GM19467 (cell line): ENCODE measurements at regions not wholly inside any gene's neighbourhood (a gene's known extent, or its start where the extent isn't known, plus 50 kb on each side); places are given as distances from the start of the nearest gene placed in this dataset.
A peak's percentile ranks its signal among the peaks of the same experiment; 100 is the strongest.
"Not testable (repeated sequence)": the region's sequence is repeated elsewhere in the genome, so short reads cannot be mapped to it uniquely, and the experiment has no call there.

ENCODE experiments used
- ATAC-seq: cut with Tn5 transposase; IDR thresholded peaks from one replicate; pipeline ENCODE4 v1.9.1; 2021; ENCODE audit warnings: mild to moderate bottlenecking, moderate library complexity; ENCODE audit not compliant: unreplicated experiment

DNA sequence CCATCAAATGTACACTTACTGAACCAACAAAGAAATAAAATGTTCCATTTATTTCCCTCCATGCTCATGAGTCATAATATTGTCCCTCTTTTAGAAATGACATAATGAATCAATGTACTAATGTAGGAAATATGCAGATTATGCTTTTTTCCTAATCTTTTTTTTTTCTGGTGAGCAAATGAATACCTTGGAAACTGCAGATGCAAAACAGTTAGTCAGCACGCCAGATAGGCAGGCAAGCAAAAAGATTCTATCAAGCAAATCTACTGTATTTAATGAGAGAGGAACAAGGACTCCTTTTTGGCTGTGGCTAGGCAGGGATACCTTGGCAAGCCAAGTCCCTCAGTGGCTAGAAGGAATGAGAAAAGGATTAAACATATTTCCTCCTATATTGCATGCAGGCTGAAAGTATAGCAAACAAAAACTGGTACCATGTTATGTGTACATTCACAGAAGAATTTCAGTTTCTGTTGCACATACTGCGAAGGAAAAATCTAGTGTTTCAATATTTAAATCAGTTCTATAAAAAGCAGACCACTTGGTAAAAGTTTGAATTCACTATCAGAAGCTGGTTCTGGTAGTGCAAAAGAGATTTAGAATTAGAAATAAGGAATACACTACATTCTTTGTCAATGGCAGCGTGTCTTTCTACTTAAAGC is 605.4 kb downstream of the TLE1 start:
- no peak for ATAC-seq

DNA sequence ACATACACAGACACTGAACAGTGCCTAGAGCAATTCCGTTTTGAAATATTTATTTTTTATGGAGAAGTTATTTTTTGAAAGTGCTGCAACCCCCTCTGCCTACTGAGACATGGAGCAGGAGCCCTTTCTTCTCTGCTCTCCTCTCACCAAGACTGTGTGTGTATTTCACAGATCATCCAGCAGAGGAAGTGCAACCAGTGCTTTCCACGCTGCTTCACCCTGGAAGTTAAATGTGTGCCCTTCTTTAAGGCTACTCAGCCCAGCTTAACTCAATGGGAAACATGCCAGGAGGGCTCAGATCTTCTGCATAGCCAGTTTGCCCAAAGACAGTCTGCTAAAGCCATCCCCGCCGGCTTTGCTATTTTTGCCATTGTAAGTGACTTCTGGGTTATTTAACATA is 606.3 kb downstream of the TLE1 start:
- no peak for ATAC-seq

DNA sequence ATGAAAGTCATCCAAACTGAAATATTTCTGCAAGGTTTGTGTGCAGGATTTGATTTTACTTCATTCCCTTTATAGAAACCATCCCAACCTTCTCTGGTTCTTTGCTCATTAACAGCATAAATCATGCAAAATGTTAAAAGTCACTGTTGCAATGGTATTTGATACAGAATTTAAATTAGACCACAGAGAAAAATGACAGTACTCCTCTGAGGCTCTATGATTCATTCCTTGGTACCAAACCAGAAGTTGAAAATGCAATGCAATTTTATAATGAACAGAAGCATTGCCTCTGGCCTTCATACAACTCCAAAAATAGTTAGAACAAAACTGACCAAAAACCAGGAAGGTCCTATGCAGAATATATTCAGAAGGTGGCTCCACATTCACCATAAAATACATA is 607.1 kb downstream of the TLE1 start:
- ATAC-seq = no peak

DNA sequence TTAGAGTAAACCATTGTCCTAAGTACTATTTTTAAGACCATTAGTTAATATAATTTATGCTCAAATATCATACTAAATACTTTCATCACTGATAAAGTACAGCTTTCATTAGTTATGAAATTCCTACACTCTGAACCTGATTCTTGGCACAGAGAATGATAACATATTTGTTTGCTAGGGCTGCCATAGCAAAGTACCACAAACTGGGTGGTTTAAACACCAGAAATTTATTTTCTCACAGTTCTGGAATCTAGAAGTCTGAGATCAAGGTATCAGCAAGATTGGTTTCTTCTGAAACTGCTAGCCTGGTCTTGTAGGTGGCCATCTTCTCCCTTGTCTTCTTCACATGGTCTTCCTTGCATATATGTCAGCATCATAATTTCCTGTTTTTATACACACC is 608.4 kb downstream of the TLE1 start:
- no peak for ATAC-seq

DNA sequence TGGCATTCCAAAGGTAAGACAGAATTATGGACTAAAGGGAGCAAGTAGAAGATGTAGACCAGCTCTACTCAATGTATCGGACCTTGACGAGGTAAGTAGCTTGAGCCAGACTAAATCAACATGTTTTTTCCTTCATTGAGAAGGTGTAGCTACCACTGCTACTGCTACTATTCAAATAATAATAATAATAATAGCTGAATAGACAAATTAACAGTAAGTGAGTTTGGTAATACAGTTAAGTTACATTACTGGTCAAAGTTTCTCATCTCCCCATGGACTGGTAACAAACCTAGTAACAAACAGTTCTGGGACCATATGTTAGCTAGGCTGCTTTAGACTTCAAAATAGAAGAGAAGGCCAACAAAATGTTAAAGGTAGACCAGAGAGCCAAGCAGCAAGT is 609.2 kb downstream of the TLE1 start:
- no peak for ATAC-seq

DNA sequence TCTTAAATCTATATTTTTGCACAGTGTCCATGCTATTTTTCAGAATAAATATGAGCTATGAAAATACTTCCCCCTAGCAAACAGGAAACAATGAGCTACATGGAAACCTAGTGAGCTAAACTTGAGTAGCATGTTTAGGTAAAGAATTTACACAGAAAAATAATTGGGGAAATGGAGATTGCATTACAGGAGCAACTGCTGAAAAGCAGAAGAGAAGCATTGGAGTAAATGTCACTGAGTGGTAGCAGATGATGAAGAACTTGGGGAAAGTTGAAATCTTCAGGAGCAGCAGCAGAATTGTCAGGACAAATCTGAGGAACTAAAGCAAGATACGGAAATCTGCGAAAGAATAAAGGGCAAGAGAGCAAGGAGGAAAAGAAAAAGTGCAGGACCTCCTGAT is 610.3 kb downstream of the TLE1 start:
- ATAC-seq = no peak

DNA sequence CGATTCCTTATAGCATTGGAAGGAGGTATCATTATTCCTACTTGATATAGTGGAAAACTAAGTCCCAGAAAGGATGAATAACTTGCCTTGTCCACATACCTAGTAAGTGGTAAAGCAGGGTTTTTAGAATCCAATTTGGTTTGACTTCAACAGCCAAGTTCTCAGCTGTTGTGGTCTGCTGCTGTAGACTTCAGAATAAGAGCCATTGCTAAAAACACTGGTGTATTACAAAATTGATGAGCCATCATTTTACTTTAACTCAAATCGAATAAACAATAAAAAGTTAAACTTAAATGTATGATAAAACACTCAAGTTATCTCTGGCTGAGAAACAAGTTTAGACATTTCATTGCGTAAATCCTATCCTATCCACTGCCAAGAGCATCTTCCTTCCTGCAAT is 610.8 kb downstream of the TLE1 start:
- ATAC-seq = no peak

DNA sequence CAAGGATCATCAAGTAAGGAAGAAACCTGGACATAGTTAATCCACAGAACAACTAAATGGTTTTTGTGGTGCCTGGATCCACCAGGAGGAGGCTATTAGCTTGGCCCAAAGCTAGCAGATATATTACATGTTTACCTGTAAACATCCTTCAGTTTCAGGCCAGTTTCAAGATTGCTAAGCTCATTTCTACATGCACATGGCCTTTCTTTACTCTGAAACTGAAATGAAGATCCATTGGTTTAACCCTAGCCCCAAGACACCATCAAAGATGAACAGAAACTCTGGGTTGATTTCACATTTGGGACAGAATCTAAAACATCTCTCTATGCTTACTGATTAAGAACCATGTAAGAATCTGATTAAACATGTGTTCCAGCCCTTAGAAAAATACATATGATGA is 611.8 kb downstream of the TLE1 start:
- ATAC-seq = peak; percentile 65

DNA sequence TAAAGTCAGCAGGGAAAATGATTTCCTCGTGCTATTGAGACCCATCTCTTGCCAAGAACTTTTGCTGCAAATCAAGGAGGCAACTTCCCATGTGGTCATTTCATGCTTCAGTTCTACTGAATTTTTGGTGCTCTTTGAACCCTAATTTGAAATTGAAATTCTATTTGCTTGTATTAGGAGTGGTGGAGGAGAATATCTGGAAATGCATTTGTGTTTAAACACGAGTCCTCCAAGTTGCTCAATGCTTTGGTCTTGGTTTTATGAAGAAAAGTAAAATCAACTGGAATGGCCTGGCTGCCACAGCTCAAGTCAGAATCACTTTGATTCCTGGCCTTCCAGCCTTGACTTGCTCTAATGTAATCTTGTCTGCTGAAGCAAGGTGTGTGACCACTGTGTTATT is 613.2 kb downstream of the TLE1 start:
- ATAC-seq = no peak

DNA sequence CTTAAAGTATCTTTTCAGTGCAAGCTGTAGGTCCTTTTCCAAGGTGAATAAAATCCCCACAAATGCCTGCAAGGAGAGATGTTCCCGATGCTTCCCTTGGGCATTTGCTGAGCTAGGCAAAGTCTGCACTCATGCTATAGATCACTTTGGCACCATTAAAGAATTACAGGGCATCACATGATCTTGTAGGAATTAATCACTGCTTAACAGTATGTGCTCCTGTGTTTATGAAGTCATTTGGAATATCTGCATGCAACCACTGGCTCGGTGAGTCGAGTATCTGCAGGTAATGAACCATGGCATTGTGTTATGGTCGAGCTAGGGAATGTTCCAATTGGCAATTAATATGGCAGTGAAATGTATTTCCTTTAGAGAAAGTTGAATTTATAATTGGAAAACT is 615.1 kb downstream of the TLE1 start:
- ATAC-seq = no peak

DNA sequence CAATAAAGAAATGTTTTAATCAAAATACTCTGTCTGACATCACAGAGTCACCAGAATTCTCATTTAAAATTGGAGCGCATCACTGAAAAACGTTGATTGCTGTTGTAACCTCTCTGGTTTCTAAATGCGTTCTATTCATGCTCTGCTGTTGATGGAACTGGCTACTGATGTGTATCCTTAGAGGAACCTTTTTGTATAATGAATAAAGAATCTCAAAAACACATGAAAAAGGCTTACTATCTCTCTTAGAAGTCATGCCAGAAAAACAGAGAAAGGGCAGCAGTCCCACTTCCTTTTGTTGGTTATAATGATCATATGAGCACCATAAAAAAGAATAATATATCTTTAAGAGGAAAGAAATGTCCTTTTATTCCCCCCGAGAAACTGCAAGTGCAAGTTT is 615.5 kb downstream of the TLE1 start:
- ATAC-seq = no peak

DNA sequence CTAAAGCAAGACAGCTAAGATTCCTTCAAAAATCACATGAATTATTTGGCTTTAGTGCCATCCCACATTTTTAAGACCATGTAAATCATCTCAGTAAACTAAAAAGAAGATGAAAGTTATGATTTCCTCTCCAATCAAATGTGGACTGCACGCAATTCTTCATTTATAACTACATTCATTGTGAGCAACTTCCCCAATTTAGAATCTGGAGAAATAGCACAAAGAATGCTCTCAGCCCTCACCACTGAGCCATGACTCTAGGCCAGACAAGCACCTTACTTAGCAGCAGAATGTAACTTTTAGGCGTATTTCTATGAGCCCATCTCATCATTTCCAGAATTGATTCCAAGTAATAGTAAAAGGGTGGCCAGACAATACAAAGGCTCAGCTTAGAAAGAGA is 616.6 kb downstream of the TLE1 start:
- no peak for ATAC-seq

DNA sequence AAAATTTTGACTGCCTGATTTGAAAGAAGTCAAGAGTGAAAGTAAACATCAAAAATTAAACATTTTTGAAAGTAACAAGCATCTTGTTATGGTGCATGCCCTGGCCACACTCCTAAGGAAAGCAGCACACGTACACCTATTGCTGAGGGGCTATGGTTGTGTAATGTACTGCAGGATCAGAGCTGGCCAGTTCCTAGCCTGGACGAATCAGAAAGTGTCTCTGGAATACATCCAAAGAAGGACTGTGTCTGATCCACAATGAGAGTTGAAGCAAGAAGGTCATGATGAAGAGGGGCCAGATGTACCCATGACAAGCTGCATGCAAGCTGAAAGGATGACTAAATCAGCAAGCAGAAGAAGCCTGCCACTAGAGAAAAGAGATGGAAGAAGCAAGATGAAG is 618.2 kb downstream of the TLE1 start:
- no peak for ATAC-seq

DNA sequence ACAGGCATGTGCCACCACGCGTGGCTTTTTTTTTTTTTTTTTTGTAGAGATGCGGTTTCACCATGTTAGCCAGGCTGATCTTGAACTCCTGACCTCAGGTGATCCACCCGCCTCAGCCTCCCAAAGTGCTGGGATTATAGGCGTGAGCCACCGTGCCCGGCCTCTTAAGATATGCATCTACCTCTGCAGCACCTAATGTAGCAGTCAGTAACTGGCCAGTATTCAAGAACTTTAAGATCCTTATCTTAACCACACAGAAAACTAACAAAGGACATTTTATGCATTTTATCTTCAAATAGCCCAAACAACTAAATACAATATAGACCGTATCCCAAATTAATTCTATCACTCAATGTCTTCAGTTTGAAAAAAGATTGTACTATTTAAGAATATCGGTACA is 618.7 kb downstream of the TLE1 start:
- no peak for ATAC-seq

DNA sequence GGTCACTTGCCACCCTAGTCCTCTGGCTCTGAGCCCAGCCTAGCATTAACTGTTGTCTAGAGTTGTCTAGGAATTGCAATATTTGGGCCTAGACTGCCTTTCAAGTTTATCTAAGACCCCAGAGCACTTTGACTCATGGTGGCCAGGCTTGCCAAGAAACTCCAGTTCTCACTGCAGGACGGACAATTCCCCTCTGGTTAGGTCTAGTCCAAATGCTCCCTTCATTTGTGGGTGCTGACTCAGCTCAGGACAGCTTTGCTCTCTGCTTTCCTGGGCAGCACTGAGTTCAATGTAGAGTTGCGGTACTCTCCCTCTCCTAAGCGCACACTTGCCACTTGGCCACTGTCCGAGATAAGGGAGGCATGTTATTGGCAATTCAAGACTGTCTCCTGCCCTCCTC is 619.4 kb downstream of the TLE1 start:
- ATAC-seq = no peak

DNA sequence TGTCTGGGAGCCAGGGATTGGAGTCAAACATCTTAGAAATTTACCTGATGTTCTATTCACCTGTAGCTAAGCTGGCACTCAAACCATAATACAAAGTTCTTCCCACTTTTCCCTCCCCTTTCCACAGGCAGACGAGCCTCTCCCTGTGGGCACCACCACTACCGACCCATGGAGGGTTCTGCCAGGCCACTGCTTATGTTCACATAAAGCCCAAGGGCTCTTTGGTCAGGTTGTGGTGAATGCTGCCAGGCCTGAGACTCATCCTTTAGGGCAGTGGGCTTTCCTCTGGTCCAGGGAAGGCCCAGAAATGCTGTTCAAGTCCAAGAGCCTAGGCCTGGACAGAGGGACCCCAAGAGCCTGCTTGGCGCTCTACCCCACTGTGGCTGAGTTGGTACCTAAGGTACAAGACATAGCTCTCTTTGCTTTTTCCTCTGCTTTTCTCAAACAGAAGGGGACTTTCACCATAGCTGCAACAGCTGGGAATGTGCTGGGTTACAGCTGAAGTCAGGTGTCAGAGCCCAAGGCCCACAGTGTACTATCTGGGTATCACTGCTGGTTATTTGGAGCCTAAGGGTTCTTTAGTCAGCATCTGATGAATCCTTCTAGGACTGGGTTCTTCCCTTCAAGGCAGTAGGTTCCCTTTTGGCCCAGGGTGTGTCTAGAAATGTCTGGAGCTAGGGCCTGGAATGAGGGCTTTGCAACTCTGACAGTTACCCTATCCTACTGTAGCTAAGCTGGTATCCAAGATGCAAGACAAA is 620.1 kb downstream of the TLE1 start:
- ATAC-seq = no peak

DNA sequence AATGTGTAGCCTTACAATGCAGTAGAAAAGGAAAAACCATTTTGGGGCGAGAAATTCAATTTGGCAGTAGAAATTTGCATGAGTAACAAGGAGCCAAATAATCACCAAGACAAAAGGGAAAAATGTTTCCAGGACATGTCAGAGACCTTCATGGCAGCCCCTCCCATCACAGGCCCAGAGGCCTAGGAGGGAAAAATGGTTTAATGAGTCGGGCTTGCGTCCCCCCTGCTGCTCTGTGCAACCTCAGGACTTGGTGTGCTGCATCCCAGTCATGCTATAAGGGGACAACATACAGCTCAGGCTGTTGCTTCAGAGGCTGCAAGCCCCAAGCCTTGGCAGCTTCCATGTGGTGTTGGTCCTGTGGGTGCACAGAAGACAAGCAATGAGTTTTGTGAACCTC is 626.4 kb downstream of the TLE1 start:
- ATAC-seq = not testable (repeated sequence)

DNA sequence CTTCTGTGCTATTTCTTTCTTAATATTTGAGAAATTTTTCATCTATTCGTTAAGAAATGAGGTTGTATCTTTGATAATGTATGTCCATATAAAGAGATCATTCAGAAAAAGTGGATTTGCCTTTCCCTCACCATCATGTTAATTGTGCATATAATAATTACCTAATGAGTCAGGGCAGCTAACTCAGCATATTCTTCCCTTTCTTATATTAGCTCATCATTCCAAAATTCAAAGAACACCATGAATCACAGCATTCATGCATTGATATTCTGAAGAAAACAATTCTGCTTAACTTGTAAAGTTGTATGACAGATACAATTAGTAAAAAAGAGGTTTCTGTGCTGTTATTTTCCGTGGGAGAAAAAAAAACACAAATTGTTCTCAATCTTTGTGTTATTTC is 630.6 kb downstream of the TLE1 start:
- no peak for ATAC-seq

DNA sequence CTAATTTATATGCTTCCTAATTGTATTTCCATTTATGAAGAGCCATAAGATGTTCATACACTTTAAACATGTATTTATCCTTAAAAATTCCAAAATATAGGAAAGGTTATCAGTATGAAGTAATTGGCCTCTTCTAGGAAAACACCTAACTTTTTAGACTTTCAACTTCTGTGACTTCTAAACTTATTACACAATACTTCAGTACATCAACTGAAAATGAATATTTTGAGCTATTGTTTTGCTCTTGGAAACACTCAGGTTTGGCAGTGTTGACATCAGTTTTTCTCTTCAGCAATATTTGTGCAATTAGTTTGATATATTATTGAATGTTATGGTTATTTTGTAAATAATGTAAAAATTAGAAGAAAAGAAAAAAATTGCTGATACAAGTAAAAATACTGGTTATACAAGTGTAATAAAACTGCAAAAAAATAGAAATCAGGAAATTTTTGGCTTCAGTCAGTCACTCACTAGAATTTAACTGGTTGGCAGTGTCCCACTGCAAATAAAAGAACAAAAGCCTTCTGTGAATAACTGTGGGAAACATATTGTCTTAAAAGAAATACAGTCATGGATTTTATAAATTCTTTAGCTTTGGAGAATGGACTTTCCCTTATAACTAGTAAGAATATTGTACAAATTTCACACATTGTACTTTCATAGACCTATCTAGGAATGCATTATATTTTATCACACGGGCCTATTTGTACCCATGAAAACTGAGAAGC is 635.9 kb downstream of the TLE1 start:
- ATAC-seq = no peak

DNA sequence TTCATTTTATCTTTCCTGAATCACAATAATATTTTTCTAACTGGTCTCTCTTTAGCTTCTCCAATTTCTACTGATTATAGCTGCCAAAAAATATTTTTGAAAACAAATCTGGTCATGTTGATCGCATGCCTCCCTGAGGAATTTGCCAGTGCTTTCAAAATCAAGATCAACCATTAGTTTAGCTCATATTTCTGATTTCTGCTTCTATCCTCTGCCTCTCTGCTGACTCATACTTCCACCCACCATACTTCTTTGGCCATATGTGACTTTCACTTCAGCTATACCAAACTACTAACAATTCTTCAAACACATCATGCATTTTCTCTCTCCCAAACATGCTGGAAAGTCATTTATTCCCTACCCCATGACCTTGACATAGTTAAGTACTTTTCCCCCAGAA is 636.5 kb downstream of the TLE1 start:
- ATAC-seq = no peak

DNA sequence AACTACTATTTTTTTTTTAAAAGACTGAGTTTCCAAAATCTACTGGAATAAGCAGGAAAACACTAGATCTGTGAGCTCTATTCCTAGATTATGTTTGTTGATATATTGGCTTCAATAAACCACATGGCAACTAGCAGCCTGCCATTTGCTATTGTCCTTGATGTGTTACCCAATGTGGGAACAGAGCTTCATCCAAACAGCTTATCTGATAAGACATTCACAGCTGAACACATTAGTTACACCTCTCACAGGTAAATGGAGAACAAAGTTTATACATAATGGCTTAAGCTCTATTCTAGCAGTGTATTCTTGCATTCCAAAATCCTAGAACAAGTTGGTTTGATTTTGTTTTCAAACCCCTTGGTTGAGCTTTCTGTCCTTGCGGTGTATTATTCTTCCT is 642.1 kb downstream of the TLE1 start:
- ATAC-seq = no peak

DNA sequence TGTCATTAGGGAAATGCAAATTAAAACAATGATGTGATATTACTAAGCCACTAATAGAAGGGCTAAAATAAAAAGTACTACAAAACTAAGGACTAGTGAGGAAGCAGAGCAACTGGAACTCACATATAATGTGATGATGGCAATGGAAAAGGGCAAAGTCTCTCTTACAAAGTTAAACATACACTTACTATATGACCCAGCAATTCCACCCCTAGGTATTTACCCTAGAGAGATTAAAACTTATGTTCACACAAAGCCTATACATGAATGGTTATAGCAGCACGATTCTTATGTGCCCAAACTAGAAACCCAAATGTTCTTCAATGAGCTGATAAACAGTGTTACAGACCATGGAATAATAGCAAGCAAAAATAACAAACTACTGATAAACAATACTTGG is 643.7 kb downstream of the TLE1 start:
- ATAC-seq = no peak
